Adrenal gland (tissue), 5 donors: ENCODE measurements at regions not wholly inside any gene's neighbourhood (a gene's known extent, or its start where the extent isn't known, plus 50 kb on each side); places are given as distances from the start of the nearest gene placed in this dataset.

Experiments used
- CTCF ChIP-seq, 6 experiments: fragments of 450-650 bp in 4 of 6; fragments of 200-600 bp in 2 of 6; sonication (generic) in 1 of 6; IDR thresholded peaks; 1 replicate in 5 of 6; 2 replicates in 1 of 6; pipeline versions ENCODE4 v1.5.1 to v1.8.0; 2016 to 2021; ENCODE audit warnings: antibody characterized with exemption in 6 of 6, mild to moderate bottlenecking in 2 of 6, moderate library complexity in 1 of 6
- POLR2A ChIP-seq, 2 donors: fragments of 450-650 bp; IDR thresholded peaks; one replicate each; pipeline ENCODE4 v1.6.1; 2017; ENCODE audit warnings: antibody characterized with exemption in 2 of 2, mild to moderate bottlenecking in 2 of 2, moderate library complexity in 1 of 2
- donor health status: DM: no; HTN: no; CAD: no.

- TF ChIP-seq CTCF (IDR thresholded peaks at IDR 0.05), result no peak
- no peak for TF ChIP-seq POLR2A (IDR thresholded peaks at IDR 0.05)
Observed at GRCh38 chr2:238589591-238590460, 163.1 kb downstream of the ASB1 start.
